ENCODE measurements at regions not wholly inside any gene's neighbourhood (a gene's known extent, or its start where the extent isn't known, plus 50 kb on each side); places are given as distances from the start of the nearest gene placed in this dataset.

DNA sequence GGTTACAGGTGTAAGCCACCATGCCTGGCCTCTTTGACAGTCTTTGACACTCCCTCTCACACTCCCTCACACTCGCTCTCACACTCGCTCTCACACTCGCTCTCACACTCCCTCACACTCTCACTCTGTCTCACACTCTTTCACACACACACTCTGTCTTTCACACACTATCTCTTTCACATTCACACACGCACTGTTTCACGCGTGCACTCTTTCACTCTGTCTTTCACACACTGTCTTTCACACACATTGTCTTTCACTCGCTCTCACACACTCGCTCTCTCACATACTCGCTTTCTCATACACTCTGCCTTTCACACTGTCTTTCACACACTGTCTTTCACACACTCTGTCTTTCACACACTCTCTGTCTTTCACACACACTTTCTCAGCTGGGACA, 167.1 kb upstream of the CXCL13 start:
- TF ChIP-seq SIN3A (IDR thresholded peaks at IDR 0.05; ENCODE audit: borderline replicate concordance, insufficient read depth, low read length) (no peak), TAF1 (IDR thresholded peaks at IDR 0.05; ENCODE audit: borderline replicate concordance, insufficient read depth, low read length) (no peak), POLR2AphosphoS5 (IDR thresholded peaks at IDR 0.05; ENCODE audit: low read depth, low read length) (no peak), FOXP2 (optimal IDR thresholded peaks at IDR 0.05; ENCODE audit: borderline replicate concordance, extremely low read depth, extremely low read length, insufficient read depth) (no peak)
- TF ChIP-seq, protein P1, sequence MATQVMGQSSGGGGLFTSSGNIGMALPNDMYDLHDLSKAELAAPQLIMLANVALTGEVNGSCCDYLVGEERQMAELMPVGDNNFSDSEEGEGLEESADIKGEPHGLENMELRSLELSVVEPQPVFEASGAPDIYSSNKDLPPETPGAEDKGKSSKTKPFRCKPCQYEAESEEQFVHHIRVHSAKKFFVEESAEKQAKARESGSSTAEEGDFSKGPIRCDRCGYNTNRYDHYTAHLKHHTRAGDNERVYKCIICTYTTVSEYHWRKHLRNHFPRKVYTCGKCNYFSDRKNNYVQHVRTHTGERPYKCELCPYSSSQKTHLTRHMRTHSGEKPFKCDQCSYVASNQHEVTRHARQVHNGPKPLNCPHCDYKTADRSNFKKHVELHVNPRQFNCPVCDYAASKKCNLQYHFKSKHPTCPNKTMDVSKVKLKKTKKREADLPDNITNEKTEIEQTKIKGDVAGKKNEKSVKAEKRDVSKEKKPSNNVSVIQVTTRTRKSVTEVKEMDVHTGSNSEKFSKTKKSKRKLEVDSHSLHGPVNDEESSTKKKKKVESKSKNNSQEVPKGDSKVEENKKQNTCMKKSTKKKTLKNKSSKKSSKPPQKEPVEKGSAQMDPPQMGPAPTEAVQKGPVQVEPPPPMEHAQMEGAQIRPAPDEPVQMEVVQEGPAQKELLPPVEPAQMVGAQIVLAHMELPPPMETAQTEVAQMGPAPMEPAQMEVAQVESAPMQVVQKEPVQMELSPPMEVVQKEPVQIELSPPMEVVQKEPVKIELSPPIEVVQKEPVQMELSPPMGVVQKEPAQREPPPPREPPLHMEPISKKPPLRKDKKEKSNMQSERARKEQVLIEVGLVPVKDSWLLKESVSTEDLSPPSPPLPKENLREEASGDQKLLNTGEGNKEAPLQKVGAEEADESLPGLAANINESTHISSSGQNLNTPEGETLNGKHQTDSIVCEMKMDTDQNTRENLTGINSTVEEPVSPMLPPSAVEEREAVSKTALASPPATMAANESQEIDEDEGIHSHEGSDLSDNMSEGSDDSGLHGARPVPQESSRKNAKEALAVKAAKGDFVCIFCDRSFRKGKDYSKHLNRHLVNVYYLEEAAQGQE (IDR thresholded peaks at IDR 0.05; ENCODE audit: insufficient read depth in 1 of 2, low read depth in 2 of 2, low read length in 2 of 2), result no peak

DNA sequence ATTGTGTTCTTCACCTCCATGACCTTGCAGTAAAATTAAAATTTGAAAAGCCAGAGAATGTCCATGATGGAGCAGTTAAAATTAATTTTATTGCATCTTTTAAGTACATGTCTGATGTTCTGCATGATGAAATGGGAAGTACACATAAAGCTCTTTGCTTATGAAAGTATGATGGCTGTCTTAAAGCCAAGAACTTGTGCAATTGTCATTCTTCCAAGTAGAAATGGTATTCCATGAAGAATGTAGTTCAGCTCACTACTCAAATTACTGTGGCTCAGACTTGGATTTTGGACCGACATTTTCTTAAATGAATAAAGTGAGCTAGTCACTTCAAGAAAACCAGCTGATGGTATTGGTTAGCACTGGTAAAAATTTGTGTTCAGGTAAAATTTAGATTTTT, 161.7 kb upstream of the CXCL13 start:
- TF ChIP-seq, protein P1 (IDR thresholded peaks at IDR 0.05; ENCODE audit: insufficient read depth in 1 of 2, low read depth in 2 of 2, low read length in 2 of 2), result no peak
- no peak for TF ChIP-seq FOXP2 (optimal IDR thresholded peaks at IDR 0.05; ENCODE audit: borderline replicate concordance, extremely low read depth, extremely low read length, insufficient read depth)
- TF ChIP-seq TAF1 (IDR thresholded peaks at IDR 0.05; ENCODE audit: borderline replicate concordance, insufficient read depth, low read length), result no peak
- TF ChIP-seq SIN3A (IDR thresholded peaks at IDR 0.05; ENCODE audit: borderline replicate concordance, insufficient read depth, low read length), result no peak
- TF ChIP-seq POLR2AphosphoS5 (IDR thresholded peaks at IDR 0.05; ENCODE audit: low read depth, low read length), result no peak

DNA sequence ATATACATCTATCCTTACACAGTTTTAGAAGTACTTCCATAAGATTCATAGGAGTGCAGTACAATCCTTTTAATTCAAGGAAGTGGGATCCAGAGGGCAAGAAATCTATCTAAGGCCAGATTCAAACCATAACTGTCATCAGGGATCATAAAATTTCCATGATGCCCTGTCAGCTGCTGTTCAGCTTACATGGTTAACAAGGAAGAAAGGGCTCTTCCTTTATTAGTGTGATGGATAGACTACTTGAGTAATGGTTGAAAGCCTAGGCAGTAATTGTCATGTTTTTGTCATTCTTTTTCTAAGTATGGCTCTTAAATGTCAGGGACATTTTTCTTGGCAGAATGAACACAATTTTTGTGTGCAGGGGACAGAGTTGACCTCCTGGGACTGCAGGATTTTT, 159.8 kb upstream of the CXCL13 start:
- TF ChIP-seq, protein P1 (IDR thresholded peaks at IDR 0.05; ENCODE audit: insufficient read depth in 1 of 2, low read depth in 2 of 2, low read length in 2 of 2), result no peak
- TF ChIP-seq POLR2AphosphoS5 (IDR thresholded peaks at IDR 0.05; ENCODE audit: low read depth, low read length), result no peak
- TF ChIP-seq TAF1 (IDR thresholded peaks at IDR 0.05; ENCODE audit: borderline replicate concordance, insufficient read depth, low read length), result no peak
- no peak for TF ChIP-seq FOXP2 (optimal IDR thresholded peaks at IDR 0.05; ENCODE audit: borderline replicate concordance, extremely low read depth, extremely low read length, insufficient read depth)
- no peak for TF ChIP-seq SIN3A (IDR thresholded peaks at IDR 0.05; ENCODE audit: borderline replicate concordance, insufficient read depth, low read length)

DNA sequence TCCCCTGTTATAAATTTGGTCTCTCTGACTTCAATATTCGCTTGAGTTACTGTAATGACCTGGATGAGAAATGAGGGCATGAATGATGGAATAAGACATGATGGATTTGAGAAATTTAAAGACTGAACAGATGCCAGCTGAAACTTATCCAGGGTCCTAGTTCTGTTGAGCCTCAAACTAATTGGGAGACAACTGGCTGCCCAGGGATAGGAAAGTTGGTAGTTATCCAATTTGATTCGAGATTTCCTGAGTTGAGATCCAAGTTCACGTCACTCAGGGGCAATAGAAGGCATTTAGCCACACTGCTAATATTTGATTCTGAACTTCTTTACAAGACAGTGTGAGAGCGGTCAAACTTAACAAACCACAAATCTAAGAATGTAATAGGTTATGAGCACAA, 159.0 kb upstream of the CXCL13 start:
- TF ChIP-seq FOXP2 (optimal IDR thresholded peaks at IDR 0.05; ENCODE audit: borderline replicate concordance, extremely low read depth, extremely low read length, insufficient read depth), result no peak
- TF ChIP-seq SIN3A (IDR thresholded peaks at IDR 0.05; ENCODE audit: borderline replicate concordance, insufficient read depth, low read length), result no peak
- no peak for TF ChIP-seq TAF1 (IDR thresholded peaks at IDR 0.05; ENCODE audit: borderline replicate concordance, insufficient read depth, low read length)
- TF ChIP-seq, protein P1 (IDR thresholded peaks at IDR 0.05; ENCODE audit: insufficient read depth in 1 of 2, low read depth in 2 of 2, low read length in 2 of 2), result no peak
- no peak for TF ChIP-seq POLR2AphosphoS5 (IDR thresholded peaks at IDR 0.05; ENCODE audit: low read depth, low read length)

- TF ChIP-seq SIN3A (IDR thresholded peaks at IDR 0.05; ENCODE audit: borderline replicate concordance, insufficient read depth, low read length) (no peak), TAF1 (IDR thresholded peaks at IDR 0.05; ENCODE audit: borderline replicate concordance, insufficient read depth, low read length) (no peak), FOXP2 (optimal IDR thresholded peaks at IDR 0.05; ENCODE audit: borderline replicate concordance, extremely low read depth, extremely low read length, insufficient read depth) (no peak)
Observed at GRCh38 chr4:77449171-77449570, 156.4 kb upstream of the CXCL13 start.

Measured in PFSK-1 (cell line).